ENCODE measurements at regions not wholly inside any gene's neighbourhood (a gene's known extent, or its start where the extent isn't known, plus 50 kb on each side); places are given as distances from the start of the nearest gene placed in this dataset.

GRCh38 chr7:11297126-11297625 lies 323.5 kb downstream of the PHF14 start:
- TF ChIP-seq CTCF (IDR thresholded peaks at IDR 0.05) (no peak), POLR2A (IDR thresholded peaks at IDR 0.05) (no peak)

Measured in tibial nerve (tissue), 3 donors.